Ascending aorta (tissue), 2 donors: ENCODE measurements at regions not wholly inside any gene's neighbourhood (a gene's known extent, or its start where the extent isn't known, plus 50 kb on each side); places are given as distances from the start of the nearest gene placed in this dataset.

Experiments used
- DNase-seq, 2 donors: peaks; one replicate each; pipeline ENCODE4 v3.0.0-alpha.2; 2019; ENCODE audit warnings: low spot score in 2 of 2
- H3K27ac ChIP-seq, 2 donors: fragments of 200-600 bp; sonication (generic); one replicate each; pipeline ENCODE4 v1.5.1; 2016 to 2017; ENCODE audit warnings: mild to moderate bottlenecking in 1 of 2
- H3K27me3 ChIP-seq: fragments of 200-600 bp; sonication (generic); one replicate; pipeline ENCODE4 v1.5.1; 2017
- H3K36me3 ChIP-seq, 2 donors: fragments of 200-600 bp; sonication (generic); one replicate each; pipeline ENCODE4 v1.5.1; 2016
- H3K4me1 ChIP-seq, 2 donors: fragments of 200-600 bp; sonication (generic); one replicate each; pipeline ENCODE4 v1.5.1; 2016 to 2017; ENCODE audit warnings: mild to moderate bottlenecking in 1 of 2
- H3K4me3 ChIP-seq, 2 donors: fragments of 200-600 bp; sonication (generic); one replicate each; pipeline ENCODE4 v1.5.1; 2016 to 2017; ENCODE audit warnings: mild to moderate bottlenecking in 1 of 2
- H3K9me3 ChIP-seq, 2 donors: fragments of 200-600 bp; sonication (generic); one replicate each; pipeline ENCODE4 v1.5.1; 2016
- CTCF ChIP-seq, 3 experiments: fragments of 200-600 bp in 2 of 3; fragments of 450-650 bp in 1 of 3; sonication (generic) in 2 of 3; IDR thresholded peaks; one replicate each; pipeline ENCODE4 v1.5.1; 2016 to 2019; ENCODE audit warnings: antibody characterized with exemption in 3 of 3, mild to moderate bottlenecking in 1 of 3, moderate library complexity in 1 of 3
- intact Hi-C: fragments of 100-400 bp; cut with DNase I; formaldehyde crosslinking; loops from one replicate; pipeline ENCODE4 v1.15.1; 2023

- intact Hi-C loops, result loop anchor here (5.0 kb wide), 1 partner anchor 506 kb away; no protein-coding TSS in a partner anchor
- DNase-seq, result no peak
- H3K36me3 ChIP-seq, result no peaks in the 10 kb centered on the region
- H3K27me3 ChIP-seq, result no peaks in the 10 kb centered on the region
- H3K27ac ChIP-seq, result peak overlapping the region; percentile 93 to 94
- no peak overlapping the region for H3K4me3 ChIP-seq
- TF ChIP-seq CTCF (IDR thresholded peaks at IDR 0.05), result no peak
- no peaks in the 10 kb centered on the region for H3K9me3 ChIP-seq
- H3K4me1 ChIP-seq, result peaks cover 0 to 22% of the 10 kb centered on the region in 2 donors
These were observed 502.1 kb upstream of the PAPPA start for GRCh38 chr9:115651461-115651860.

GRCh38 chr9:115653171-115653606, 500.4 kb upstream of the PAPPA start:
- H3K4me3 ChIP-seq, result no peak overlapping the region
- H3K27me3 ChIP-seq, result no peaks in the 10 kb centered on the region
- H3K9me3 ChIP-seq, result no peaks in the 10 kb centered on the region
- no peaks in the 10 kb centered on the region for H3K36me3 ChIP-seq
- no peak for DNase-seq
- intact Hi-C loops, result loop anchor here (5.0 kb wide), 1 partner anchor 504 kb away; no protein-coding TSS in a partner anchor
- H3K4me1 ChIP-seq, result peaks cover 0 to 22% of the 10 kb centered on the region in 2 donors
- TF ChIP-seq CTCF (IDR thresholded peaks at IDR 0.05), result no peak
- no peak overlapping the region for H3K27ac ChIP-seq

GRCh38 chr9:115657695-115658094, 495.9 kb upstream of the PAPPA start:
- no peaks in the 10 kb centered on the region for H3K4me1 ChIP-seq
- no peak for DNase-seq
- no peak overlapping the region for H3K4me3 ChIP-seq
- H3K27ac ChIP-seq, result no peak overlapping the region
- H3K36me3 ChIP-seq, result no peaks in the 10 kb centered on the region
- no peaks in the 10 kb centered on the region for H3K27me3 ChIP-seq
- intact Hi-C loops, result no loop called here
- TF ChIP-seq CTCF (IDR thresholded peaks at IDR 0.05), result no peak
- H3K9me3 ChIP-seq, result no peaks in the 10 kb centered on the region

GRCh38 chr9:115665519-115665918, 488.1 kb upstream of the PAPPA start:
- H3K9me3 ChIP-seq, result no peaks in the 10 kb centered on the region
- no peak for DNase-seq
- H3K4me1 ChIP-seq, result peaks cover 5 to 17% of the 10 kb centered on the region in 2 donors
- H3K27ac ChIP-seq, result no peak overlapping the region
- no peak overlapping the region for H3K4me3 ChIP-seq
- intact Hi-C loops, result no loop called here
- TF ChIP-seq CTCF (IDR thresholded peaks at IDR 0.05), result no peak
- no peaks in the 10 kb centered on the region for H3K36me3 ChIP-seq
- no peaks in the 10 kb centered on the region for H3K27me3 ChIP-seq

- Histone ChIP-seq H3K36me3 (no peaks in the 10 kb centered on the region), H3K4me1 (peaks cover 9 to 34% of the 10 kb centered on the region in 2 donors), H3K27ac (peak overlapping the region; percentile 53 to 61), H3K9me3 (no peaks in the 10 kb centered on the region), H3K27me3 (no peaks in the 10 kb centered on the region), H3K4me3 (no peak overlapping the region)
- no peak for TF ChIP-seq CTCF (IDR thresholded peaks at IDR 0.05)
- peak in 1 of 2 donors; percentile 65 for DNase-seq
- intact Hi-C loops, result no loop called here
These were observed 485.1 kb upstream of the PAPPA start for GRCh38 chr9:115668521-115668920.
